NT2/D1 (cell line): ENCODE measurements at regions not wholly inside any gene's neighbourhood (a gene's known extent, or its start where the extent isn't known, plus 50 kb on each side); places are given as distances from the start of the nearest gene placed in this dataset.

Experiments
- SUZ12 ChIP-seq: IDR thresholded peaks from 2 replicates; pipeline ENCODE4 v1.6.1; 2011; ENCODE audit not compliant: insufficient read length, insufficient read depth; ENCODE audit errors: extremely low read depth
- YY1 ChIP-seq: IDR thresholded peaks from 2 replicates; pipeline ENCODE4 v1.6.1; 2011; ENCODE audit not compliant: insufficient read length, insufficient read depth
- ZNF274 ChIP-seq: IDR thresholded peaks from 2 replicates; pipeline ENCODE4 v1.6.1; 2011; ENCODE audit warnings: mild to moderate bottlenecking, low read depth, low read length

DNA sequence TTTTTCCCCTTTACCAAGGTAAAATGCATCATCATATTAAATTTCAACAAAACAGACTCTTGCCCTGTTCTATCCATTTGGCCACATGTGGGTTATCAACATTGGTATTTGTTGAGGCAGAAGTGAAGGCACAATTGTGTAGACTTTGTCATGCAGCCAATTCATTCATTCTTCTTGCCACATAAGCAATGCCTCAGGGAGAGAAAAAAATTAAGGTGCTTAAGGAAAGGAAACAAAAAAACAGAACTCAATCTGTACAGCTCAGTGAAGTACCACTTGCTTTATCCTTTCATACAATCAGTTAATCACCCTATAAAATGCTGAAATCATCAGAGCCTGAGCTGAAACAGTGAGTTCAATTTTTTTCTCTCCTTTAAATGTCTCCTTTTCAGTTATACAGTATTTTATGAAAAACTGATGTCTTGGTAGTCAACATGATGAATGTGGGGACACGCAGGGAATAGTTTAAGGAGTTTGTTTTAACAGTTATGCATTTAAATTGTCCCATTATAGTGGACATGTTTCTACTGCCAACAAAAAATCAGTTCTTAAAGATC, 588.9 kb downstream of the MFSD1 start:
- no peak for TF ChIP-seq YY1
- no peak for TF ChIP-seq ZNF274
- no peak for TF ChIP-seq SUZ12
